GM23338 (cell line): ENCODE measurements at regions not wholly inside any gene's neighbourhood (a gene's known extent, or its start where the extent isn't known, plus 50 kb on each side); places are given as distances from the start of the nearest gene placed in this dataset.

Experiments used
- ATAC-seq: fragments of 200-7000 bp; cut with Tn5 transposase; 3 replicates; pipeline ENCODE4 v1.9.1; 2020
- DNase-seq: peaks from one replicate; pipeline ENCODE4 v3.0.0-alpha.2; 2015; ENCODE audit warnings: low spot score
- H2AFZ ChIP-seq: fragments of 200-600 bp; sonication (generic); 2 replicates; pipeline ENCODE4 v1.8.0; 2016; ENCODE audit warnings: antibody characterized with exemption, mild to moderate bottlenecking, moderate library complexity
- H3F3A ChIP-seq: fragments of 200-600 bp; sonication (generic); replicated peaks from 2 replicates; pipeline ENCODE4 v1.8.0; 2017; ENCODE audit warnings: antibody characterized with exemption, mixed run types, low read depth
- H3K27ac ChIP-seq: fragments of 200-600 bp; sonication (generic); 2 replicates; pipeline ENCODE4 v1.6.1; 2016; ENCODE audit warnings: low read depth
- H3K27me3 ChIP-seq: fragments of 200-600 bp; sonication (generic); 2 replicates; pipeline ENCODE4 v1.8.0; 2016; ENCODE audit warnings: mild to moderate bottlenecking, mixed run types, moderate library complexity; ENCODE audit not compliant: insufficient read depth
- H3K36me3 ChIP-seq: fragments of 200-600 bp; sonication (generic); 2 replicates; pipeline ENCODE4 v1.8.0; 2016; ENCODE audit warnings: mild to moderate bottlenecking; ENCODE audit not compliant: insufficient read depth
- H3K4me1 ChIP-seq: fragments of 200-600 bp; sonication (generic); 2 replicates; pipeline ENCODE4 v1.8.0; 2016; ENCODE audit warnings: mild to moderate bottlenecking, moderate library complexity; ENCODE audit not compliant: insufficient read depth
- H3K4me2 ChIP-seq: fragments of 200-600 bp; sonication (generic); 2 replicates; pipeline ENCODE4 v1.7.1; 2017; ENCODE audit warnings: mixed run types
- H3K4me3 ChIP-seq: fragments of 200-600 bp; sonication (generic); 2 replicates; pipeline ENCODE4 v1.6.1; 2016; ENCODE audit warnings: mixed run types
- H3K79me2 ChIP-seq: fragments of 200-600 bp; sonication (generic); replicated peaks from 2 replicates; pipeline ENCODE4 v1.8.0; 2017; ENCODE audit warnings: mild to moderate bottlenecking; ENCODE audit not compliant: insufficient read depth
- H3K9me2 ChIP-seq: fragments of 200-600 bp; sonication (generic); 2 replicates; pipeline ENCODE4 v1.8.0; 2017; ENCODE audit not compliant: insufficient read depth
- H4K20me1 ChIP-seq: fragments of 200-600 bp; sonication (generic); replicated peaks from 2 replicates; pipeline ENCODE4 v1.8.0; 2017; ENCODE audit warnings: mild to moderate bottlenecking; ENCODE audit not compliant: insufficient read depth
- H3K27ac Mint-ChIP-seq: 2 replicates; pipeline ENCODE4 v1.8.0; 2020; ENCODE audit warnings: inconsistent platforms, mild to moderate bottlenecking, moderate library complexity, mixed read lengths
- H3K27me3 Mint-ChIP-seq: 3 replicates; pipeline ENCODE4 v1.8.0; 2022; ENCODE audit warnings: low read depth, mild to moderate bottlenecking, moderate library complexity, mixed read lengths, inconsistent platforms; ENCODE audit not compliant: insufficient read depth, poor library complexity
- H3K36me3 Mint-ChIP-seq: 3 replicates; pipeline ENCODE4 v1.8.0; 2021; ENCODE audit warnings: low read depth, mild to moderate bottlenecking, inconsistent platforms, moderate library complexity, mixed read lengths
- H3K4me1 Mint-ChIP-seq: 3 replicates; pipeline ENCODE4 v1.8.0; 2020; ENCODE audit warnings: mild to moderate bottlenecking, inconsistent platforms, mixed read lengths
- H3K4me3 Mint-ChIP-seq: 3 replicates; pipeline ENCODE4 v1.8.0; 2021; ENCODE audit warnings: moderate library complexity, mild to moderate bottlenecking, inconsistent platforms, mixed read lengths
- H3K9me3 Mint-ChIP-seq: 3 replicates; pipeline ENCODE4 v1.8.0; 2020; ENCODE audit warnings: moderate library complexity, mild to moderate bottlenecking, inconsistent platforms, mixed read lengths
- EZH2phosphoT487 ChIP-seq: fragments of 200-600 bp; sonication (generic); IDR thresholded peaks from one replicate; pipeline ENCODE4 v1.8.1; 2018; ENCODE audit warnings: antibody characterized with exemption; ENCODE audit not compliant: unreplicated experiment
- POLR2AphosphoS5 ChIP-seq: IDR thresholded peaks from 2 replicates; pipeline ENCODE4 v1.6.1; 2016; ENCODE audit warnings: antibody characterized with exemption, low read depth
- REST ChIP-seq: IDR thresholded peaks from one replicate; pipeline ENCODE4 v1.6.1; 2018; ENCODE audit warnings: antibody characterized with exemption; ENCODE audit not compliant: unreplicated experiment
- ZNF462 ChIP-seq: fragments of 250-450 bp; sonication (Bioruptor Pico); IDR thresholded peaks from 2 replicates; pipeline ENCODE4 v1.5.0; 2020; ENCODE audit warnings: mild to moderate bottlenecking, moderate library complexity

DNA sequence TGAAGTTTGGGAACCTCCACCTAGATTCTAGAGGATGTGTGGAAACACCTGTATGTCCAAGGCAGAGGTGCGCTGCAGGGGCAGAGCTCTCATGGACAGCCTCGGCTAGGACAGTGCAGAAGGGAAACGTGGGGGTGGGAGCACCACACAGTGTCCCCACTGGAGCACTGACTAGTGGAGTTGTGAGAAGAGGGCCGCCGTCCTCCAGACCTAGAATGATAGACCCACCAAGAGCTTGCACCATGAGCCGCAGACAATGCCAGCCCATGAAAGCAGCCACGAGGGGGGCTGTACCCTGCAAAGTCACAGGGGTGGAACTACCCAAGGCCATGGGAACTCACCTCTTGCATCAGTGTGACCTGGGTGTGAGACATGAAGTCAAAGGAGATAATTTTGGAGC lies 274.5 kb upstream of the FMR1 start (continued):
- TF ChIP-seq REST (no peak), ZNF462 (CRISPR knock-in tag) (no peak), POLR2AphosphoS5 (no peak)

GRCh38 chrX:147646949-147647723 lies 264.6 kb upstream of the FMR1 start:
- H4K20me1 ChIP-seq, result no peaks in the 10 kb centered on the region
- H3K27ac ChIP-seq, result no peak overlapping the region
- no peak overlapping the region for H3K4me2 ChIP-seq
- no peak overlapping the region for H3K27ac Mint-ChIP-seq
- DNase-seq (no peak), ATAC-seq (no peak)
- peaks cover 15% of the 10 kb centered on the region for H3K9me3 Mint-ChIP-seq
- no peak overlapping the region for H3K4me3 ChIP-seq
- peaks cover 10% of the 10 kb centered on the region; the same call in 2 of the 3 replicates for H3K4me1 Mint-ChIP-seq
- peaks cover 2% of the 10 kb centered on the region; the same call in 2 of the 3 replicates for H3K36me3 Mint-ChIP-seq
- 0 out of 2 replicates have a peak, but pooled peaks cover 6% of the 10 kb centered on the region for H3K4me1 ChIP-seq
- no peak overlapping the region for H3K4me3 Mint-ChIP-seq
- H3K36me3 ChIP-seq, result no peaks in the 10 kb centered on the region
- no peaks in the 10 kb centered on the region for H3K27me3 ChIP-seq
- no peaks in the 10 kb centered on the region for H3K79me2 ChIP-seq
- no peak overlapping the region for H2AFZ ChIP-seq
- no peaks in the 10 kb centered on the region for H3K9me2 ChIP-seq
- H3K27me3 Mint-ChIP-seq, result peaks cover 3% of the 10 kb centered on the region
- no peaks in the 10 kb centered on the region for H3F3A ChIP-seq
- TF ChIP-seq EZH2phosphoT487, result no peak
- no peak for TF ChIP-seq POLR2AphosphoS5
- no peak for TF ChIP-seq ZNF462 (CRISPR knock-in tag)
